HepG2 (cell line): ENCODE measurements at regions not wholly inside any gene's neighbourhood (a gene's known extent, or its start where the extent isn't known, plus 50 kb on each side); places are given as distances from the start of the nearest gene placed in this dataset.

Source experiments
- ATAC-seq: fragments of 200-7000 bp; cut with Tn5 transposase; 3 replicates; pipeline ENCODE4 v1.9.1; 2020; ENCODE audit warnings: mild to moderate bottlenecking, moderate library complexity
- BruUV-seq: library from RNA; stranded (reverse); fragments of 400-500 nt; replicated peaks from 2 replicates; lab custom pipeline; 2021; lab: Mats Ljungman, UMichigan
- CTCF ChIA-PET: fragments of 300-600 bp; formaldehyde crosslinking; extraction: SDS; loops from one replicate; lab custom pipeline; 2021; ENCODE audit warnings: low total read pairs, inconsistent platforms, low intra/inter-chr PET ratio; lab: Yijun Ruan, JAX
- POLR2A ChIA-PET: fragments of 350-600 bp; sonication (Branson Sonifier 250); formaldehyde crosslinking; loops from one replicate; lab custom pipeline; 2020; ENCODE audit warnings: antibody characterized with exemption, inconsistent platforms; lab: Yijun Ruan, JAX
- DNase-seq: peaks from one replicate; pipeline ENCODE4 v3.0.0-alpha.2; 2015; ENCODE audit warnings: low spot score
- FAIRE-seq: peaks from 3 replicates; lab custom pipeline; 2011; peaks lifted over from hg19 to GRCh38; lab: Jason Lieb, UNC
- H2AFZ ChIP-seq: one replicate; pipeline ENCODE4 v1.6.1; 2011; ENCODE audit warnings: low read length, inconsistent platforms
- H3K27ac ChIP-seq: fragments of 300-600 bp; 3 replicates; pipeline ENCODE4 v1.8.0; 2011; ENCODE audit warnings: mixed run types, mild to moderate bottlenecking, mixed read lengths, low read length, inconsistent platforms; ENCODE audit not compliant: insufficient read depth; ENCODE audit errors: extremely low read length
- H3K27me3 ChIP-seq, 2 experiments: fragments of 200-600 bp in 1 of 2; 2 replicates in 1 of 2; 3 replicates in 1 of 2; pipeline versions ENCODE4 v1.6.0 to v1.8.0; 2011; ENCODE audit warnings: low read length in 2 of 2, mild to moderate bottlenecking in 2 of 2, moderate library complexity in 2 of 2, inconsistent platforms in 1 of 2; ENCODE audit not compliant: insufficient read depth in 2 of 2, control insufficient read depth in 1 of 2
- H3K36me3 ChIP-seq, 2 experiments: fragments of 200-600 bp in 1 of 2; replicated peaks in 1 of 2; 2 replicates in 1 of 2; 3 replicates in 1 of 2; pipeline versions ENCODE4 v1.5.1 to v1.8.0; 2011; ENCODE audit warnings: low read length in 2 of 2, inconsistent platforms in 1 of 2; ENCODE audit not compliant: insufficient read depth in 2 of 2, control insufficient read depth in 1 of 2
- H3K4me1 ChIP-seq: 2 replicates; pipeline ENCODE4 v1.5.1; 2012; ENCODE audit warnings: low read length, inconsistent platforms; ENCODE audit not compliant: insufficient read depth
- H3K4me2 ChIP-seq: 2 replicates; pipeline ENCODE4 v1.6.0; 2011; ENCODE audit warnings: low read depth, low read length, inconsistent platforms
- H3K4me3 ChIP-seq, 3 experiments: fragments of 200-600 bp in 1 of 3; sonication (generic), shearing (Covaris generic) in 1 of 3; replicated peaks in 1 of 3; 2 replicates each; pipeline ENCODE4 v1.5.1; 2011 to 2016; ENCODE audit warnings: low read length in 3 of 3, inconsistent platforms in 2 of 3, low read depth in 2 of 3, mild to moderate bottlenecking in 2 of 3, control low read depth in 1 of 3, mixed read lengths in 1 of 3; ENCODE audit not compliant: insufficient read depth in 1 of 3
- H3K79me2 ChIP-seq: one replicate; pipeline ENCODE4 v1.6.1; 2011; ENCODE audit warnings: low read length, inconsistent platforms; ENCODE audit not compliant: insufficient read depth
- H3K9ac ChIP-seq: 2 replicates; pipeline ENCODE4 v1.6.0; 2011; ENCODE audit warnings: mild to moderate bottlenecking, low read depth, low read length, inconsistent platforms; ENCODE audit not compliant: insufficient read depth
- H3K9me3 ChIP-seq: 2 replicates; pipeline ENCODE4 v1.5.1; 2012; ENCODE audit warnings: mild to moderate bottlenecking, low read length
- H4K20me1 ChIP-seq: 2 replicates; pipeline ENCODE4 v1.6.0; 2011; ENCODE audit warnings: inconsistent platforms, mild to moderate bottlenecking, low read length, moderate library complexity; ENCODE audit not compliant: insufficient read depth
- BRD4 ChIP-seq: sonication (generic); formaldehyde crosslinking; IDR thresholded peaks from 2 replicates; pipeline ENCODE4 v1.4.0; 2020; ENCODE audit warnings: missing genetic modification reagents
- FLYWCH1 ChIP-seq: sonication (generic); formaldehyde crosslinking; IDR thresholded peaks from 2 replicates; pipeline ENCODE4 v1.8.1; 2023; ENCODE audit warnings: mild to moderate bottlenecking, missing genetic modification reagents
- GFI1 ChIP-seq: sonication (generic); formaldehyde crosslinking; IDR thresholded peaks from 2 replicates; pipeline ENCODE4 v1.5.0; 2020; ENCODE audit warnings: missing genetic modification reagents, mild to moderate bottlenecking, borderline replicate concordance
- HDAC6 ChIP-seq: fragments of 200-600 bp; sonication (generic); IDR thresholded peaks from 2 replicates; pipeline ENCODE4 v1.7.0; 2017; ENCODE audit warnings: mild to moderate bottlenecking, antibody characterized with exemption, low read length, low read depth
- HOXA7 ChIP-seq: sonication (generic); formaldehyde crosslinking; IDR thresholded peaks from 2 replicates; pipeline ENCODE4 v1.8.1; 2022; ENCODE audit warnings: mild to moderate bottlenecking, missing genetic modification reagents, moderate library complexity
- NR2F2 ChIP-seq: IDR thresholded peaks from 2 replicates; pipeline ENCODE4 v1.6.1; 2012; ENCODE audit warnings: low read depth, inconsistent platforms, borderline replicate concordance
- PLSCR1 ChIP-seq: sonication (generic); formaldehyde crosslinking; IDR thresholded peaks from 2 replicates; pipeline ENCODE4 v1.5.0; 2020; ENCODE audit warnings: missing genetic modification reagents, mild to moderate bottlenecking, borderline replicate concordance
- RAD21 ChIP-seq: fragments of 450-650 bp; formaldehyde crosslinking; IDR thresholded peaks from 2 replicates; pipeline ENCODE4 v1.5.0; 2020; ENCODE audit warnings: mild to moderate bottlenecking
- RFXAP ChIP-seq: sonication (generic); formaldehyde crosslinking; IDR thresholded peaks from 2 replicates; pipeline ENCODE4 v1.4.0; 2020; ENCODE audit warnings: missing genetic modification reagents, borderline replicate concordance
- ZFP1 ChIP-seq: IDR thresholded peaks from 2 replicates; pipeline ENCODE4 v1.6.1; 2016
- ZGPAT ChIP-seq: IDR thresholded peaks from 2 replicates; pipeline ENCODE4 v1.6.1; 2016; ENCODE audit warnings: mild to moderate bottlenecking
- ZNF12 ChIP-seq: sonication (generic); formaldehyde crosslinking; IDR thresholded peaks from 2 replicates; pipeline ENCODE4 v1.5.0; 2020; ENCODE audit warnings: missing genetic modification reagents
- ZNF234 ChIP-seq: sonication (generic); formaldehyde crosslinking; conservative IDR thresholded peaks from 2 replicates; pipeline ENCODE4 v1.5.1; 2020; ENCODE audit warnings: mild to moderate bottlenecking, missing genetic modification reagents
- ZNF235 ChIP-seq: sonication (generic); formaldehyde crosslinking; IDR thresholded peaks from 2 replicates; pipeline ENCODE4 v1.8.1; 2023; ENCODE audit warnings: mild to moderate bottlenecking, missing genetic modification reagents, borderline replicate concordance
- ZNF354B ChIP-seq: sonication (generic); formaldehyde crosslinking; IDR thresholded peaks from 2 replicates; pipeline ENCODE4 v1.8.0; 2022; ENCODE audit warnings: mild to moderate bottlenecking, missing genetic modification reagents
- ZNF558 ChIP-seq: sonication (generic); formaldehyde crosslinking; IDR thresholded peaks from 2 replicates; pipeline ENCODE4 v1.9.0; 2022; ENCODE audit warnings: mild to moderate bottlenecking, missing genetic modification reagents, borderline replicate concordance
- ZSCAN31 ChIP-seq: sonication (generic); formaldehyde crosslinking; IDR thresholded peaks from 2 replicates; pipeline ENCODE4 v1.5.0; 2020; ENCODE audit warnings: low read depth, mild to moderate bottlenecking, missing genetic modification reagents
- ZSCAN5A ChIP-seq: sonication (generic); formaldehyde crosslinking; IDR thresholded peaks from 2 replicates; pipeline ENCODE4 v1.8.0; 2022; ENCODE audit warnings: mild to moderate bottlenecking, missing genetic modification reagents, borderline replicate concordance
- WGBS: methylation state at CpG from one replicate; pipeline ENCODE4 v1.1.6; 2017; ENCODE audit warnings: low lambda C conversion rate; 5-methylcytosine and 5-hydroxymethylcytosine counted together
- in situ Hi-C: cut with HindIII; loops from 2 replicates; pipeline ENCODE4 v1.10.0; 2017; ENCODE audit warnings: low pct_unique_long_range_greater_than_20kb; ENCODE audit not compliant: extremely low pct_ligation_motif_present
- intact Hi-C: fragments of 100-400 bp; cut with micrococcal nuclease; formaldehyde crosslinking; loops from one replicate; pipeline ENCODE4 v1.10.0; 2022; ENCODE audit not compliant: unreplicated experiment

- Histone ChIP-seq H3K4me3 (no peak overlapping the region), H3K9ac (no peak overlapping the region), H2AFZ (no peak overlapping the region), H3K27ac (no peak overlapping the region), H3K27me3 (no peaks in the 10 kb centered on the region), H3K36me3 (no peaks in the 10 kb centered on the region), H3K4me1 (peaks cover 18% of the 10 kb centered on the region), H4K20me1 (no peaks in the 10 kb centered on the region), H3K79me2 (no peaks in the 10 kb centered on the region), H3K4me2 (no peak overlapping the region), H3K9me3 (no peaks in the 10 kb centered on the region)
- CTCF ChIA-PET = no interaction called here
- TF ChIP-seq ZSCAN5A (no peak), HOXA7 (CRISPR knock-in tag) (no peak), ZNF354B (CRISPR knock-in tag) (no peak), ZNF235 (CRISPR knock-in tag) (no peak), ZFP1 (no peak), RFXAP (CRISPR knock-in tag) (no peak), ZSCAN31 (CRISPR knock-in tag) (no peak)
- no TSS peak for BruUV-seq
- DNase-seq (no peak), ATAC-seq (no peak), FAIRE-seq (no peak)
- in situ Hi-C loops (no loop called here), intact Hi-C loops (no loop called here)
- POLR2A ChIA-PET = no interaction called here
- WGBS = 54% methylated on average over 3 of the region's 3 CpGs
Observed at GRCh38 chr4:153034681-153035080, 98.6 kb downstream of the FHDC1 start.

- Histone ChIP-seq H3K36me3 (no peaks in the 10 kb centered on the region), H3K4me2 (no peak overlapping the region), H4K20me1 (no peaks in the 10 kb centered on the region), H3K9ac (no peak overlapping the region), H3K79me2 (no peaks in the 10 kb centered on the region), H3K4me1 (peaks cover 24% of the 10 kb centered on the region), H3K27ac (no peak overlapping the region), H3K4me3 (no peak overlapping the region), H2AFZ (no peak overlapping the region), H3K9me3 (0 out of 2 replicates have a peak, but pooled peaks cover 7% of the 10 kb centered on the region), H3K27me3 (no peaks in the 10 kb centered on the region)
- BruUV-seq = no TSS peak
- intact Hi-C loops (no loop called here), in situ Hi-C loops (no loop called here)
- TF ChIP-seq PLSCR1 (CRISPR knock-in tag) = no peak
- no peak for TF ChIP-seq FLYWCH1 (CRISPR knock-in tag)
- TF ChIP-seq BRD4 (CRISPR knock-in tag) = no peak
- no peak for TF ChIP-seq HDAC6
- no peak for TF ChIP-seq ZGPAT
- TF ChIP-seq RAD21 (CRISPR knock-in tag) = no peak
- TF ChIP-seq NR2F2 = no peak
- no peak for TF ChIP-seq ZNF558 (CRISPR knock-in tag)
- TF ChIP-seq ZNF234 (CRISPR knock-in tag) = no peak
- TF ChIP-seq GFI1 = no peak
- TF ChIP-seq ZNF12 (CRISPR knock-in tag) = no peak
- no peak for FAIRE-seq
- no peak for ATAC-seq
- ChIA-PET CTCF (no interaction called here), POLR2A (no interaction called here)
- 66% methylated on average over 5 of the region's 5 CpGs for WGBS
- no peak for DNase-seq
Observed at GRCh38 chr4:153036931-153037482, 100.9 kb downstream of the FHDC1 start.
